ENCODE measurements at regions not wholly inside any gene's neighbourhood (a gene's known extent, or its start where the extent isn't known, plus 50 kb on each side); places are given as distances from the start of the nearest gene placed in this dataset.

GRCh38 chr6:21772884-21773575, 179.5 kb downstream of the SOX4 start:
- TF ChIP-seq POLR2AphosphoS5 (IDR thresholded peaks at IDR 0.05; ENCODE audit: low read depth, low read length) (no peak), CTCF (IDR thresholded peaks at IDR 0.05) (no peak), SIN3A (IDR thresholded peaks at IDR 0.05; ENCODE audit: borderline replicate concordance, insufficient read depth, low read depth, low read length) (no peak), TCF7L2 (IDR thresholded peaks at IDR 0.05; ENCODE audit: low read depth, low read length) (peak; percentile 76), REST (IDR thresholded peaks at IDR 0.05; ENCODE audit: insufficient read depth in 1 of 2, low read depth in 2 of 2, low read length in 1 of 2) (no peak)
